ENCODE measurements at regions not wholly inside any gene's neighbourhood (a gene's known extent, or its start where the extent isn't known, plus 50 kb on each side); places are given as distances from the start of the nearest gene placed in this dataset.

- H3K4me3 ChIP-seq (ENCODE audit: low read depth, low read length), result no peak overlapping the region
- no peak for DNase-seq (ENCODE audit: low read depth)
- TF ChIP-seq CTCF (IDR thresholded peaks at IDR 0.05; ENCODE audit: insufficient read depth, low read length), result no peak
Measured at GRCh38 chr17:79395545-79395944, 215.3 kb downstream of the RBFOX3 start.

- no peak overlapping the region for H3K4me3 ChIP-seq (ENCODE audit: low read depth, low read length)
- DNase-seq (ENCODE audit: low read depth), result no peak
- no peak for TF ChIP-seq CTCF (IDR thresholded peaks at IDR 0.05; ENCODE audit: insufficient read depth, low read length)
Measured at GRCh38 chr17:79395066-79395465, 215.8 kb downstream of the RBFOX3 start.

DNA sequence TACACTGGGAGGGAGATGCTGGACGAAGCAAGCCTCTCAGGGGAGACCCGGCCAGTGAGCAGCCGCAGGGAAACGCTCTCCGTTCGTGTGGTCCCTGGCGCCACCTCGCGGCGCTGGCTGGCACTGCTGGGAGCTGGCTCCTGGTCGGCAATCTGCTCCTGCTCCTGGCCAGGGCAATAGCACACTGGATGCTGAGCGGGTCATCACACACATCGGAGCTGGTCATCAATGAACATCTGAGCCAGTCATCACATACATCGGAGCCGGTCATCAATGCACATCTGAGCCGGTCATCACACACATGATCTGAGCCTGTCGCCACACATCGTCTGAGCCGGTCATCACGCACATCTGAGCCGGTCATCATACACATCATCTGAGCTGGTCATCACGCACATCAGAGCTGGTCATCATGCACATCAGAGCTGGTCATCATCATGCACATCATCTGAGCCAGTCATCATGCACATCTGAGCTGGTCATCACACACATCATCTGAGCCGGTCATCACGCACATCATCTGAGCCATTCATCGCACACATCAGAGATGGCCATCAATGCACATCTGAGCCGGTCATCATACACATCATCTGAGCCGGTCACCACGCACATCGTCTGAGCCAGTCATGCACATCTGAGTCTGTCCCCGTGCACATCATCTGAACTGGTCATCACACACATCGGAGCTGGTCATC, 217.3 kb downstream of the RBFOX3 start:
- peak; percentile 62 for DNase-seq (ENCODE audit: low read depth)
- TF ChIP-seq CTCF (IDR thresholded peaks at IDR 0.05; ENCODE audit: insufficient read depth, low read length), result peak; percentile 96
- no peak overlapping the region for H3K4me3 ChIP-seq (ENCODE audit: low read depth, low read length)

DNA sequence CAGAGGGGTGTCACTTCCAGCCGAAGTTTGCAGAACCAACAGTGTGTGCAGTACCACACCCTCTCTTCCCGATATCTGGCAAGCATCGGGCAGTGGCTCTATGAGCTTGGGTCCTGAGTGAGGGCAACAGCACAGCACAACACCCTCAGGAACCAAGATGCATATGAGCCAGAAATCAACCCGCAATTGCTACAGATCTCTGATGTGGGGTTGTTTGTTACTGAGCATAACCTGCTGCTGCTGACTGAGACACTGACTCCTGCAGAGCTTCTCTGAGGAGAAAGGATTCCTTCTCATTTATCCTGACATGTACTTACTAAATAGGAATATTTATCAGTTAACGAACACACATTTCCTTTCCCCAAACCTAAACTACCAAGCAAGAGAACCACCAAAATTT, 218.3 kb downstream of the RBFOX3 start:
- TF ChIP-seq CTCF (IDR thresholded peaks at IDR 0.05; ENCODE audit: insufficient read depth, low read length), result peak; percentile 15
- H3K4me3 ChIP-seq (ENCODE audit: low read depth, low read length), result no peak overlapping the region
- DNase-seq (ENCODE audit: low read depth), result no peak

DNA sequence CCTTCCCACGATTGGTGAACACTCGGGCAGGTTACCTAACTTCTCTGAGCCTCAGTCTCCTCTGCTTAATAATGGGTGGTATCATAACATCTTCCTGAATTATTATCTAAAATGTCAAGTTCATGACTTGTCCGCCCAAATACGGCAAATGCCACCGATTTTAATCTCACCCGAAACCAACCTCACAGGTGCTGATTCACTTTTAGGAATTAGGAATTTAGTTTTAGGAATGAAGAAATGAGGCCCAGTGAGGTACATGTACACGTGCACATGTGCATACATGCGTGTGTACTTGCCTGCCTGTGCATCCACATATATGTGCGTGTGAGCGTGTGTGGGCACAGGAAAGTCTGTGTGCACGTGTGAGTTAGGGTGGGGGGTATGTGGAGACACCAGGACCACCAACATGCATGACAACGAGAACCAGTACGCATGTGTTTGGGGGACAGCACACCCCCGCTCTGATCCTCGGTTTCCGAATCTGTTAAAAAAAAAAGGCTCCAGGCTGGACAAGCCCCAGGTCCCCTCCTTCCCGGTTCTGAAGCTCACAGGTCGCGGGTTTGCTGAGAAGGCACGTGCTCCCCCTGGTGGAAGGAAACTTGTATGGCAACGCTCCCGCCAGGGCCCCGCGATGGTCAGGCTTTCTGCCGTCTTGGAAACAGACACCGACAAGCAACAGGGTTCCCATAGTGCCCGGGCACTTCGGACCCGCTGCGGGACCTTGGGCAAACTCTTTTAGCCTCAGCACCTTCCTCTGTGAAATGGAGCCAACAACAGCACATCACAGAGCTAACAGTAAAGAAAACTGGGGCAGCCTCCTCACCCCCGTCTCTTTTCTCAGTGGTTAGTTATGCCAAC, 219.2 kb downstream of the RBFOX3 start:
- DNase-seq (ENCODE audit: low read depth), result peak; percentile 68
- TF ChIP-seq CTCF (IDR thresholded peaks at IDR 0.05; ENCODE audit: insufficient read depth, low read length), result peak; percentile 94
- no peak overlapping the region for H3K4me3 ChIP-seq (ENCODE audit: low read depth, low read length)

DNA sequence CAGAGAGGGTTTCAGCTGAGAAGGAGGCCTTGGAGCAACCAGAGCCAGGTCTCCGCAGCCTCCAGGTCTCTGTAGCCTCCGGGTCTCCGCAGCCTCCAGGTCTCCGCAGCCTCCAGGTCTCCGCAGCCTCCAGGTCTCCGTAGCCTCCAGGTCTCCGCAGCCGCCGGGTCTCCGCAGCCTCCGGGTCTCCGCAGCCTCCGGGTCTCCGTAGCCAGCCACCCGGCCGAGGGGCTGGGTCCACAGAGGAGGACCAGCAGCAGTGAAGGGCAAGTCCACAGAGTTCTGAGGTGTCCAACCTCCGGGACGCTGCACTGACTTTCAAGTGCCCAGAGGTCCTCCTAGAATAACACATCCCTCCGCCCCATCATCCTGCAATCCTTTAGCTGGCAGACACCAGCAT, 221.0 kb downstream of the RBFOX3 start:
- TF ChIP-seq CTCF (IDR thresholded peaks at IDR 0.05; ENCODE audit: insufficient read depth, low read length), result no peak
- no peak for DNase-seq (ENCODE audit: low read depth)
- H3K4me3 ChIP-seq (ENCODE audit: low read depth, low read length), result no peak overlapping the region

Measured in fibroblast of the aortic adventitia (primary cell).